Erythroblast (primary cell): ENCODE measurements at regions not wholly inside any gene's neighbourhood (a gene's known extent, or its start where the extent isn't known, plus 50 kb on each side); places are given as distances from the start of the nearest gene placed in this dataset.
"Not testable (repeated sequence)": the region's sequence is repeated elsewhere in the genome, so short reads cannot be mapped to it uniquely, and the experiment has no call there.

ENCODE experiments used
- DNase-seq, 2 experiments: peaks; one replicate each; lab custom pipeline; 2025; lab: John Stamatoyannopoulos, UW
- GATA1 ChIP-seq: IDR thresholded peaks from 2 replicates; pipeline ENCODE4 v1.6.1; 2011; ENCODE audit warnings: low read depth, mild to moderate bottlenecking, control low read depth, low read length, moderate library complexity
- POLR2A ChIP-seq: IDR thresholded peaks from 2 replicates; pipeline ENCODE4 v1.6.1; 2011; ENCODE audit warnings: mild to moderate bottlenecking, low read length

- no peak for TF ChIP-seq GATA1
- no peak for TF ChIP-seq POLR2A
- DNase-seq = no peak
Measured at GRCh38 chr15:96213045-96213444, 117.5 kb upstream of the NR2F2 start.

DNA sequence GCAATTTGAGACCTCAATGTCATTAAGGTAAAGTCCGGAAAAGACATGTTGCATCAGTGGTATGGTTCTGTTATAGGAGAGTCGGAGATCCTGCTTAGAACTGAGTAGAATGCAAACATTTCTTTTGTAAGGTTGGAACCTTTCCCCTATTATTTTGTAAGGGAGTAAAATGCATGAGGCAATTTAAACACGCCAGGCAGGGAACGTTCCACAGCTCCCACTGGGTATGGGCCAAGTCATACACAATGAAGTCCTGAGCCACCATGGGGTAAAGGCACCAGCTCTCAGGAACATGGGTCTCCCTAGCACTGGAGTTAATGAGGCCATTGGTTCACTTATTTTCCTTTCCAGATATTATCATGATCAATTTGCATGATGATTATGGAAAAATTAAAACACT lies 116.6 kb upstream of the NR2F2 start:
- TF ChIP-seq GATA1 (no peak), POLR2A (no peak)
- no peak for DNase-seq

DNA sequence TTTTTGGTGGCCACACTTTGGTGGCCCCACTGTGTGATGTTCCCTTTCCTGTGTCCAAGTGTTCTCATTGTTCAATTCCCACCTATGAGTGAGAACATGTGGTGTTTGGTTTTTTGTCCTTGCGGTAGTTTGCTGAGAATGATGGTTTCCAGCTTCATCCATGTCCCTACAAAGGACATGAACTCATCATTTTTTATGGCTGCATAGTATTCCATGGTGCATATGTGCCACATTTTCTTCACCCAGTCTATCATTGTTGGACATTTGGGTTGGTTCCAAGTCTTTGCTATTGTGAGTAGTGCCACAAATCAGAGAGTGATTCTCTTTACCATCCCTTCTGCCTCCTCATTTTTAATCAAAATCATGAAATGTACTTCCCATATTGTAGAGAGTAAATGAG lies 114.0 kb upstream of the NR2F2 start:
- DNase-seq = not testable (repeated sequence)

DNA sequence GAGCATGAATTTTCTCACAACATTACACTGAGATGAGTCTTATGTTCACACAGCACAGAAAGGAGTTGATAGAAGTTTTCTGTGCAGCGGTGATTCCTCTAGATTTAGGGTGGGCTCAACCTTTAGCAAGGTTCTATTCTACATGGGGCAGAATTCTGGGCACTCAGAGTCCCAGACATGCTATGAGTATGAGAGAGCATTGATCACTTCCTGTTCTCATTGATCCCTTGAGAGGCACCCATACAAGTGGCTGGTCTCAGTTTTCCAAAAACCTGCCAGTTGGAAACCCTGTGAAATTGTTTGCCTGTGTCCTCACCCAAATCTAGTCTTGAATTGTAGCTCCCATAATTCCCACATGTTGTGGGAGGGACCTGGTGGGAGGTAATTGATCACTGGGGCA lies 112.5 kb upstream of the NR2F2 start:
- DNase-seq = no peak
- TF ChIP-seq POLR2A (no peak), GATA1 (no peak)

DNA sequence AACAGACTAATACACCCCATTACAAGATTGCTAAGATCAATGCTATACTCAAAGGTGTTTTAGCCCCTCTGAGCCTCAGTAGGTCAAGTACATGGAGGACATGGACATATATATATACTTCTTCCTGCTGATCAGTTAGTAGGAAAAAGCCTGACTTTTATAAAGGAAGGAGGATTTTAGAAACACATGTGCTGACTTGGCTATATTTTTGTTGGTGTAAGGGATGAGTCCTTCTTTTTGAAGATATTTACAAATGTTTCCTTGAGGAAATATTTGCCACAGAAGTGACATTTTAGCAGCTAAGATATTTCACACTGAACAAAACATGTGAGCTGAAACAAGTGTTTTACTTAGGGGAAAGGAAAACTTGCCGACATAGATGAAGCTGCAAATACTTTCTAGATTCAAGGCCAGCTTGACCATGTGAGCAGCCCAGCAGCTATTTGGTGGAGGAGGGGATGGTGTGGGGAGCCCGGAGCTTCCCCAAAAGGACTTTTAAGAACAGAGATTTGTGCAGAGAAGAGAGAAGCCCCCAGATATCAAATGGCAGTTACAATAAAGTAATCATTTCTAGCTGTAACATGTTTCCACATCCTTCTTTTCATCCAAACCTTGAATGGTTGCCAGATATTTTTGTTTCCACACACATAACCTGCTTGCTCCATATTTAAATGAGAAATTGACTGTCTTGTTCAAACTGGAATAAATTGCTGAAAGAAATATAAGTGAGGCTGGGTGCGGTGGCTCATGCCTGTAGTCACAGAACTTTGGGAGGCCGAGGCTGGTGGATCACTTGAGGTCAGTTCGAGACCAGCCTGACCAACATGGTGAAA lies 111.7 kb upstream of the NR2F2 start:
- DNase-seq = no peak
- no peak for TF ChIP-seq POLR2A
- no peak for TF ChIP-seq GATA1

DNA sequence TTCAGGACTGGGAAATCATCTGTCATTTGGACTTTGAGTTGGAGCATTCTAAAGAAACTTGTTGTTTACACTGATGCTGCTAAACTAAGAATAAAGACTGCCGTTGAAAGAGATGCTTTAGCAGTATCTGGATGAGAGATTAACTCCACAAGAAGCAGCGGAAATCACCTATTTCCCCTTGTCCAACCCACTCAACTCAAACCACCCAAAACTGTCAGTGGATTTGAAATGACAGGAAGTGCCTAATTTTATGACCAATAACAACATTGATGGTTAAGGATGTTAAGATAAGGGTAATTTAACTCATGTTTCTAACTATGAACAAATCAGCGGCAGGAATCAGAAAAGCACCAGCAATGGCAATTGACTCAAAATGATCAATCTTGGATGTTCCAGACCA lies 110.8 kb upstream of the NR2F2 start:
- no peak for TF ChIP-seq POLR2A
- no peak for TF ChIP-seq GATA1
- no peak for DNase-seq

DNA sequence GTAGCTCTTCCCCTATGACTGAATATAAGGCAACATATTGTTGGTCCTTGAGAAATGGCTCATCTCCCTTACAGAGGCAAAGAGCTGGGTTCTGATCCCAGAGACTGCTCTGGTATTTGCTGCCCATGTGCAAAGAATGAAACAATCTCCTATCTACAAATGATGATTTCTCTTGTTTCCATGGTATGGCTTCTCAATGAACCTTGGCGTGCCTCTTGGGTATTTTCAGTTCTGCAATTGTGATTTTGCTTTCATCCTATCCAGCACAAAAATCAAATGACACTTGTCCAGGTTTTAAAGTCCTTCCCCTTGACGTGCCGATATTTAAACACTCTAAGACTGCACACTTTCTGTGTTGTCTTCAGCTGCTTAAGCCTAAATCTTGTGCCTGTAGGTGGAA lies 109.8 kb upstream of the NR2F2 start:
- TF ChIP-seq POLR2A = no peak
- TF ChIP-seq GATA1 = no peak
- DNase-seq = no peak

- DNase-seq = no peak
- TF ChIP-seq POLR2A = no peak
- TF ChIP-seq GATA1 = no peak
Measured at GRCh38 chr15:96222981-96223380, 107.5 kb upstream of the NR2F2 start.

GRCh38 chr15:96223939-96224338 lies 106.6 kb upstream of the NR2F2 start:
- TF ChIP-seq POLR2A (no peak), GATA1 (no peak)
- DNase-seq = no peak

DNA sequence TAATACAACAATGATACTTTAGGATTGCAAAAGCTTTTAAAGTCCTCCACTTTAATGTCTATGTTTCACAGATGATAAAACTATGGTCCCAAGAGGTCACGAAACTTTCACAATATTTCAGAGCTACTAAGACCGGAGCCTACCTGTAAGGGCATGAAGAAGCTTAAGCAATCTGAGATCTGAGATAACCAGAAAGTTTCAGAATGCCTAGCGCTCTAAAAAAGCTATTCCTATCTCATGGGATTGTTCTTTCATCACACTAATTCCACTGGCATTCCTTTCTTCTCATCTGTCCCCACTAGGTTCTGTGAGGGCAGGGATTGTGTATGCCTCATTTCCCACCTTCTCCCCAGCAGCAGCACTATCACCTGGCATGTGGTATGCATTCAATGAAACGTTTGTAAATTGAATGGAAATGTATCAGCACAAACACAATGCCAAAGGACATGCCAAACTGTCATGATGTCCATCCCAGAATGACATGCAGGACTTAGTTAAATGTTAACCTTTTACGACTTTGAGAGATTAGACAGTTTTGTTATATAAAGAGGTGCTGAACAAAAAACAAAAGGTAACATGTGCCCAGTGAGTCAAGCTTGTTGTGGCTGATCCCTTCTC lies 104.7 kb upstream of the NR2F2 start:
- TF ChIP-seq GATA1 = no peak
- no peak for TF ChIP-seq POLR2A
- DNase-seq = no peak

GRCh38 chr15:96230526-96231181 lies 99.8 kb upstream of the NR2F2 start:
- no peak for DNase-seq
- TF ChIP-seq GATA1 (no peak), POLR2A (no peak)

DNA sequence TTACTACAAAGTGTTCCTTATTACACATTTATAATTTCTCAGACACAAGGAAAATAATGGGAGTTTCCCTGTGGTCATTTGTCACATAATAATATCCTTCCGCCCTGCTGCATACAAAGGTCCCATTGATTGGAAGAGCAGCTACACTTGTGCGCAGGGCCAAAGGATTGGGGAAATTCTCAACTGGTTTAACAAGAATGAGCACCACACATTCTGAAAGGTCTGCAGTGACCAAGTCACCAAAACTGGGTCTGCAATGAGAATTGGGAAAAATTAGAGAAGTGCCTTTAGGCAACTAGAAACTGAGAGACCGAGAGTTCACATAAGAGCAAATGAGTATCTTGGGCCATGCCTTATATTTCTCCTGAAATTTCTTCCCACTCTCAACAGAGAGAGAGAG lies 98.2 kb upstream of the NR2F2 start:
- no peak for DNase-seq
- TF ChIP-seq GATA1 (no peak), POLR2A (no peak)

- TF ChIP-seq POLR2A = no peak
- TF ChIP-seq GATA1 = no peak
- no peak for DNase-seq
Measured at GRCh38 chr15:96234109-96234892, 96.2 kb upstream of the NR2F2 start.

DNA sequence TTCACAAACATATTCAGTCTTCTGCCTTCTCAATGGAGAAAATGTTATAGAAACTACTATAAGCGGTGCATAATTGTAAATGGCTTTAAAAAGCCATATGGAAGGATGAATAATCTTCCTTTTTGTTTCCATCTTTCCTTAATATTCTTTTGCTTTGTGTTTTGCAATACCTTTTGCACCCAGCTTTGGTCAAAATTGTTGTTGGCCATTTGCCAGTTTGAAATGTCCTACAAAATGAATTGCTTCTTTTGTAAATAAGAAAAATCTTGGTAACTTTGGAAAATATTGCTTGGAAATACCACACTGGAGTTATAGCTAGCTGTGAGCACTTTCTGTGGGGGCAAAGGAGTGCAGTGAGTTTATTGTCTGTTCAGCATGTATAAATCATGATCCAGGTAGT lies 93.5 kb upstream of the NR2F2 start:
- DNase-seq = no peak
- TF ChIP-seq POLR2A (no peak), GATA1 (no peak)
